SK-N-SH treated with all-trans-retinoic acid at 6 μM for 48 hours (cell line): ENCODE measurements at regions not wholly inside any gene's neighbourhood (a gene's known extent, or its start where the extent isn't known, plus 50 kb on each side); places are given as distances from the start of the nearest gene placed in this dataset.

Experiments used
- PPARA ChIP-seq: fragments of 250-450 bp; sonication (Bioruptor Pico); IDR thresholded peaks from 2 replicates; pipeline ENCODE4 v1.5.0; 2020; ENCODE audit warnings: mild to moderate bottlenecking, borderline replicate concordance
- TOX ChIP-seq: fragments of 250-450 bp; sonication (Bioruptor Pico); IDR thresholded peaks from 2 replicates; pipeline ENCODE4 v1.8.0; 2021; ENCODE audit warnings: mild to moderate bottlenecking, moderate library complexity, borderline replicate concordance
- TF ChIP-seq, protein P1 (sequence below): fragments of 250-450 bp; sonication (Bioruptor Pico); IDR thresholded peaks from 2 replicates; pipeline ENCODE4 v1.8.0; 2020; ENCODE audit warnings: mild to moderate bottlenecking, moderate library complexity, borderline replicate concordance

DNA sequence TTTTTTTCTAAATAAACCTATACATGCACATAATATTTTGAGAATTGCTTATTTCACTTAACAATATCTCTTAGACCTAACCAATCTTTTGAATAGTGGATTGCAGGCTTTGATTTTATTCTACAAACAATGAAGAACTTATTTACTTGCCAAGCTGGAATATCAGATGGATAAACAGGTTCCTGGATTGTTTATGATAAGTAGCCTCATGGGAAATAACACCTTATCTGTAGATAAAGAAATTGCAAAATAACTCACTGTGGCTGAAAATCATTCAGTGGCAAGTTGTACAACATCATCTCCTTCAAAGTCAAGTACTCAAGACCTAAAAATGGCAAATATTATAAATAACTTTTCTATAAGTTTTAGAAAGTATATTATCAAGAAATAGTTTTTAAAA, 335.4 kb upstream of the ATP2B1 start:
- TF ChIP-seq PPARA = no peak
- TF ChIP-seq, protein P1, sequence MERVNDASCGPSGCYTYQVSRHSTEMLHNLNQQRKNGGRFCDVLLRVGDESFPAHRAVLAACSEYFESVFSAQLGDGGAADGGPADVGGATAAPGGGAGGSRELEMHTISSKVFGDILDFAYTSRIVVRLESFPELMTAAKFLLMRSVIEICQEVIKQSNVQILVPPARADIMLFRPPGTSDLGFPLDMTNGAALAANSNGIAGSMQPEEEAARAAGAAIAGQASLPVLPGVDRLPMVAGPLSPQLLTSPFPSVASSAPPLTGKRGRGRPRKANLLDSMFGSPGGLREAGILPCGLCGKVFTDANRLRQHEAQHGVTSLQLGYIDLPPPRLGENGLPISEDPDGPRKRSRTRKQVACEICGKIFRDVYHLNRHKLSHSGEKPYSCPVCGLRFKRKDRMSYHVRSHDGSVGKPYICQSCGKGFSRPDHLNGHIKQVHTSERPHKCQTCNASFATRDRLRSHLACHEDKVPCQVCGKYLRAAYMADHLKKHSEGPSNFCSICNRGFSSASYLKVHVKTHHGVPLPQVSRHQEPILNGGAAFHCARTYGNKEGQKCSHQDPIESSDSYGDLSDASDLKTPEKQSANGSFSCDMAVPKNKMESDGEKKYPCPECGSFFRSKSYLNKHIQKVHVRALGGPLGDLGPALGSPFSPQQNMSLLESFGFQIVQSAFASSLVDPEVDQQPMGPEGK (CRISPR knock-in tag) = no peak
- TF ChIP-seq TOX (CRISPR knock-in tag) = no peak
